ENCODE measurements at regions not wholly inside any gene's neighbourhood (a gene's known extent, or its start where the extent isn't known, plus 50 kb on each side); places are given as distances from the start of the nearest gene placed in this dataset.
"Not testable (repeated sequence)": the region's sequence is repeated elsewhere in the genome, so short reads cannot be mapped to it uniquely, and the experiment has no call there.

DNA sequence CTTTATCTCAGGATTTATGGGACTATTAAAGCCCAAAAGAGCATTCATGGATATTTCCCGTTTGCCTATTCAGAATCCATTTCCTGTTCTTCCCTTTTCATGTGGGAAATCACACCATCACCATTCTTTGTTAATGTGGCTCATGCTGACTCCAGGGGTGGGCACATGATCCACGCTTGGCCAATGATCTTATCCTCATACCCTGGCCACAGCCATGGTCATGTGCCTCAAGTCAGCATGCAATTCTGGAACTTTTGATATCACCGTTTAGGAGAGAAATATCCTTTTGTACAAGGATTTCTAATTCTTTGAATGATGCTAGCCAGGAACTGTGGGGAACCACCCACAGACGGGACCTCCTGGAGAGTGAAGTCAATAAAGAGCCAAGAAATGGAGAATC lies 272.2 kb downstream of the PRELID2 start:
- DNase-seq: no peak

DNA sequence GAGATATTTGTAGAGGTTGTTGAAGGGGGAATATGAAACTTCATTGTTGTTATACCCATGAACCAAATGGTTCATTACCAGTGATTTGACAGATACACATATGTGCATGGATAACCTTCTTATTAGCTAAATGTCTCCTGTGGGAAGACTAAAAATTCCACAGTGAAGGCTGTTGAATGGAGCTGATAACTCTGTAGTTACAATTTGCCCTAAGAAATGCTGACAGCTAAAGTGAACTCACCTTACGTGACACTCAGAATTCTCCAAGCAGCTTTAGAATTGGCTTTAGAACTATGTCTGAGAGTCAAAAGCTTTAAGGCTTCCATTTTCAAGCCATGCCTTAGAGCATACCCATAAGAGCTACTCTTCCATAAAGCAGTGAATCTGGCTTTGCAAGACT lies 276.9 kb downstream of the PRELID2 start:
- no peak for DNase-seq

DNA sequence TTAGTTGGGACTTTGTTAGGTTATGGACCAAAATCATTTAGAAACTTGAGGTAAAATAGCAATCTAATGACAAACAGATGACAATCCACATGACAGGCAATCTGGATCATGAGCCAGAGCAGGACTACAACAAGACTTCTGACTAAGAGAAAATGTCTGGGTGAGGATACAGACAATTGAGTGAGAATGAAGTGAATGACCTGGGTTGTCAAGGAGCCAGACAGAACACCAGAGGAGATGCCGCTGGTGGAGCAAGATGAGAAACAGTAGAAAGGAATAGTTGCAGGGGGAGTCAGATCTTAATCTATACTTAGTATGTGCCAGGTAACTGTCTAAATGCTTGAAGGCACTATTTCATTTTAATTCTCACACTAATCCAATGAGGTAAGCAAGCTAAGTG lies 277.8 kb downstream of the PRELID2 start:
- DNase-seq: no peak

DNA sequence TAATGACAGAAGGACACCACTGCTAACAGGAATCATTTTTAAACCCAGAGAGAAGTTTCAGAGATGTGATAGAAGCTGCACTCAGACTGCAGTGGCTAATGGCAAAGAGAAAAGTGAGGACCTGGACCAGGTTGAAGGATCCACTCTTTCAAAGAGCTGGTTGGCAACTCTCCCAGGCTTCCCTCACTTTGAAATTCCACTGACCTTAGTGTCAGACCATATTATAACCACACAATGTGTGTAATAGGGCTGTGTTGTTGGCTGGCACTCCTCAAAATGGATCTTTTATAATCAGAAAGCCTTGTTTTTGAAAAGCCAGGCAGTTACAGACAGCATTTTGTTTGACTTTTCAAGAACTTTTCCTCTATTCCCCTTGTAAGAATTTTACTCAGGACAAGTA lies 280.7 kb downstream of the PRELID2 start:
- DNase-seq: peak; percentile 62

DNA sequence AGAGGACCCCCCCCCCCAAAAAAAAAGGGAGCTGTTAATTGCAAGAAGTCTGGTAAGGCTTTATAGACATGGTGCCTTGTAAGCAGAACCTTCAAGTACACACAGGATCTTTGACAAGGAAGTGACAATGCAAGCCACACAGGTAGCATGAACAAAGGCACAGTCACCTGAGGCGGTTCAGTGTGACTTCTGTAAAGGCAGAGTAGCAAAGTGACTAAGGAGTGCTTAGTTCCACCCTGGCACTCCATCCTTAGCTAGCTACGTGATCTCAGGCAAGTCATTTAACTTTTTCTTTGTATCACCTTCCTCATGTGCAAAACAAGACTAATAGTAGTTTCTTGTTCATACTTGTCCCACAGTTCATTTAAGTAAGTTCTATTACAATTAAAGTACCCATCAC lies 282.0 kb downstream of the PRELID2 start:
- DNase-seq: no peak

DNA sequence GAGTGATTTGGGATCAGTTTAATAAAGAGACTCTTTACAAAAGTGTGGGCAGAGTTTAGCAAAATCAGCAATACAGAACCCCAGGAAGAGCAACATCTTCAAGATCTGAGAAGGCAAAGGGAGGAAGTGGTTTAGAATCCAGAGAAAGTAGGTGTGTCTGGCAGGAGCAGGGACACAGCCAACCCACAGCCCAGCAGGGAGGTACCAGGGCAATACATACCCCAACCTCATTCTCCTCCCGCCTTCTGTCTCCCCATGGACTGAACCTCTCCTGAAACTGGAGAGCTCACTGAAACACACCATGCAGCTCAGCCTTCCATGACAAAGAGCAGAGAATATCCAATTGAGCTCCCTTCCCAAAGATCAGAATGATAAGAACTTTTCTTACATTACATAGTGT lies 283.4 kb downstream of the PRELID2 start:
- DNase-seq: no peak

DNA sequence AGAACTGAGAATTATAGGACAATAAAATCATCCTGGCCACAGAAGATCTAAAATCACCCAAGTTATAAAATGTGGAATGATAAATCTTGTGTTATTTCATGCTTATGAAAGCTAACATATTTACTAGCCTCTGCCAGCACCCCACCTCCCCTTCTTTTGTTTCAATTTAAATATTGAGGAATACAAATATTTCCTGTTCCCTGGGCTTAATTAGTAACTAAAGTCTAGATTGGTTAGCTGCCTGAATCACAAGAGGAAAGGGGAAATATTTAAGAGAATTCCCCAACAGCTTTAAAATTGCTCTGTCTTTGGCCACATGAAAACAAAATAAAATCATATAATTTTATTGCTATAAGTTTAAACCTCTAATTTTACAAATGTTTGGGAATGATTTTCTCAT lies 287.0 kb downstream of the PRELID2 start:
- DNase-seq: no peak

DNA sequence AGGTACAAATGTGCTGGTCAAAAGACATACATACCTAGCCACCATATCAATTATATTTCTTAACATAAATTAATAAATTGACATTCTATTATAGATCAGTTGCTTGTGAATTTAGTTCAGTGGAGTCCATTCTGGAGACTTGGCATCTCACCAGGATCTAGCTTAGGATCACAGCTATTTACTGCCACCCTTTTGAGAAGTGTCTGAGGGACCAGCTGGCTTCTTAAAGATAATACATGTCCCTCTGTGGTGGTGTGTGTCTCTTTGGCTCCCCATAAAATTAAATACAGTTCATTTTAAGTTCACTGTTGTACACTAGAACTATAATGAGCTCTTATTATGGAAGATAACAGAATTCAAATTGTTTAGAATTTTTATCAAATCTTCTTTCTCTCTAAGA lies 290.7 kb downstream of the PRELID2 start:
- no peak for DNase-seq

DNA sequence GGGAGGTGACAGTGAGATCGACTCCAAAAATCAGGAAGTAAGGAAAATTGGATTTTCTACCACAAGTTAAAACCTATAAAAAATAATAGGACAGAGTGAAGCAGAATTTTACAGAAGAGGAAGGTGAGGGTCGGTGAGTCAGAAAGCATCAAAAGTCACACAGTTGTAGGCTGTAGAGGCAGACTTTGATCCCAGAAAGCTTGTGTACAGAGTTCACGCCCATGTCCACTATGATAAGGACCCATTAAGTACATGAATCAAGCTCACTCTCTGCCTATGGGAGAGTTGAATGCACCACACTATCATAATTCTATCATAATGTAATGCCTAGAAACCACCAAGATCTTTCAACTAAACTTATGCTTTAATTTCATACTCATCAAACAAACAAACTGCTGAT lies 291.2 kb downstream of the PRELID2 start:
- no peak for DNase-seq

DNA sequence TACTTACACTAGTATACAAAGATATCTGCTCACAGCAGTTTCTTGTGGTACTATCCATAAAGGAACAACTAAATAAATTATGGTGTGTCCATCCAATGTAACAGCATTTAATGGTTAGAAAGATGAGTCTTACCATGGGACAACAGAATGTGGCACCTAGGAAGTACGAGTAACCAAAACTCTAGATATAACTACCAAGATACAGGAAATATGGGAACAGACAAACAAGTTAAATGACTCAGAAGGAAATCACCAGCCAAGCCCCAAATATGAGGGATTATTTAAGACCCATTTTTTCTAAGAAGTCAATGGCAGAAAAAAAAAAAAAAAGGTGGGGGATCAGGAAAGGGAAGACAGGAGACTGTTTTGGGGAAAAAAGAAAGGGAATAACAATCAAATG lies 294.8 kb downstream of the PRELID2 start:
- DNase-seq: no peak

DNA sequence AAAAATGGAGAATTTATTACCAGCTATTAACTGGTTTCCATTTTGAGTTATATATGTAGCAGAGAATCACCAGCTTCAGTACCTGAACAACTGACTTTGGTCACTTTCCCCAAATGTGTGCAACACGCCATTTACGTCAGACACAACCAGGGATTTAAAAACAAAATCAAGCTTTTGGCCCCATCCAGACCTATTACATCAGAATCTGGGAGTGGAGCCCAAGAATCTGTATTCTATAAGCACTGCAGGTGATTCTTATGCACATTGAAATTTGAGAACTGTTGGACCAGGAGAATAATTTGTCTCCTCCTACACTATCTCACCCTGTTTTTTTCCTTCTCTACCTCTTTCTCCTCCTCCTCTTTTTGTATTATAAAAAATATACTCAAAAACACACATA lies 295.9 kb downstream of the PRELID2 start:
- no peak for DNase-seq

DNA sequence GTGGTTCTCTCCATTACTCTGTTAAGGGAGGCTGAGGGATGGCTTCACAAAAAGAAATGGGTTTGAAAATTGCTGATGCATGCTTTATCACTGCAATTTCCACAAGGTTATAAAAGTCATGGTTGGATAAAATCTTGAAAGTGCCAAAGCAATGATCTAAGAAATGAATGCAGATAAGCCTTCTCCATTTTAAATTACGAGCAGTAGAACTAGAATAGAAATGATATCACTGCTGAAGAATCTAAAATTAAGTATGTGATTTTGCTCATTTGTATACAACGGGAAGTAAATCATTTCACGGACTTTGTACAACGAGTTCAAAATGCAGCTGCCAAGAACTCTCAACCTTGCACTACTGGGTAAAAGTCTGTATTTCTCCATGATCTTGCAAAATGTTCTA lies 299.0 kb downstream of the PRELID2 start:
- DNase-seq: no peak

DNA sequence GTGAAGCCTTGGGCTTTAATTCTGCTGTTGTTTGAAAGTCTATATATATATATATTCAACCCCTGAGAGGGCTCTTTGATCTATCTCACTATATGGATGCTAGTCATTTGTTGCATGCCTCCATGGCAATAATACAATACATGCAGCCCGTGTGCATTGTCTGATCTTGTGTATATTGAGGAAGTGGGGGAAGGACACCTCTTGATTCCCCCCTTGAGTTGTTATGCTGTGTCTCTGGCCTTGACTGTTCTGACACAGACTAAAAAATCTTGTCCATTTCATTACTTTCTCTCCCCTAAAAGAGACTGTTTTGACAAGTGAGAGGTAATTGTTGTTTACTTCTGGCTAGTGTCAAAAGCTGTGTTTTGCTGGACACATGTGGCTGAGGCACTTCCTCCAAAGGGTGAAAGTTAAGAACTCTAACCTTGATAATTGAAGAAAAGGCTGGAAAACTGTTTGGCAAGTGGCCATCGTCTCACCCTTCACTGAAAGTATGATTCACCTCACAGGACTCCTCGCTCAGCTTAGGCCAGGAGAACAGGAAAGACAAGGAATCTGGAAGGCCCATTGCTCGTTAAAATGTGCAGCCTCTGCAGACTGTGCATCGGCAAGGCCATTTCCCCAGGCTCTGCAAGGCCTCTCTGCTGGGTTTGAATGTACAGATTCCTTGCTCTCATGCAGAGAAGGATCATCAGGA lies 304.0 kb downstream of the PRELID2 start:
- peak; percentile 86 for DNase-seq

DNA sequence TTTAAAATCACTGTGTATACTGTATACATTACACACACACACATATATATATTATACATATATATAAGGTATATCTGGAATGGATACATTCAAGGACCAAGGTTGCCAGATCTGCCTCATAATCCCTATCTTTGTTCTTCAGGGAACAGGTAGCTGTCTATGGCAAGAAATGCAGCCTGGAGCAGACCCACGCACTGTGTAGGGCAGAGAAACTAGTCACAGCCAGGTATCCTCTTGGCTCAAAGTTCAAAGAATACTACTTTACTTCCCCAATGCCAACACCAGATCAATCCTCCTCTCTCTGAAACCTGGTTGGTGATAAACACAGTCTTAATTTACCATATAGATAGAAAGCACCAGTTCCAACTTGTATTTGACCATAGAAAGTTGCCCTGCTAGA lies 313.6 kb downstream of the PRELID2 start:
- DNase-seq: no peak

DNA sequence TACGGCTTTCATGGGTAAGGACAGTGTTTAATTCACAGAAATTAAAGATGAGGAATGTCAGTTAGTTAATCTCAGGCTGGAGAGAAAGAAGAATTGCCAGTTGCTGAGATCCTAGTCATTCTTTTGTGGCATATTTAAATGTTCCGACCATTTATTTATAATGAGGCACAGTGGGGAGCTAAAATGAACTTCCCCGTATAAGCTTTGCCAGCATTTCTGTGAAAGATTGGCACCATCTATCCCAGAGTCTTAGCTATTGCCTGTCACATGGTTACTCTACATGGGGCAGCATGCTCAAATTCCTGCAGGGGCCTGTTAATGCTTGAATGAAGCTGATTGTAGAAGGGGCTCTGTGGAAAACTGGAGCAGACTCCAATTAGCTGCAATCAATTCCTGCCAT lies 314.1 kb downstream of the PRELID2 start:
- DNase-seq: no peak

DNA sequence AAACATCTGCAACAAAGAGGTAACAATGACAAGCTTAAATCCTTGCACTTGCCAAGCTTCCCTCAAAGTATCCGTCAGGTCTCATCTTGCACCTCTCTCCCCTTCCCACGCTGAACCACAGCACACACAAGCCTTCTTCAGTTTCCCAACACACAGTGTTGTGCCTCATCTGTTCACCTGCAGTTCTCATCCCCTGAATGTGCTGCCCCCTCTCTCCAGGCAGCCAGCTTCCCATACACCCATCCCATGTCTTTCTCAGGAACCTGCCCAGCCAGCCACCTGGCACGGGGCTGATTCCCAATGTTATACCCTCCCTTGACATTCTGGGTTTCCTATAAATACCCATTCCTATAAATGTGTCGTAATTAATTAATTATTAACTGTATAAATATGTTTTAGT lies 314.8 kb downstream of the PRELID2 start:
- no peak for DNase-seq

DNA sequence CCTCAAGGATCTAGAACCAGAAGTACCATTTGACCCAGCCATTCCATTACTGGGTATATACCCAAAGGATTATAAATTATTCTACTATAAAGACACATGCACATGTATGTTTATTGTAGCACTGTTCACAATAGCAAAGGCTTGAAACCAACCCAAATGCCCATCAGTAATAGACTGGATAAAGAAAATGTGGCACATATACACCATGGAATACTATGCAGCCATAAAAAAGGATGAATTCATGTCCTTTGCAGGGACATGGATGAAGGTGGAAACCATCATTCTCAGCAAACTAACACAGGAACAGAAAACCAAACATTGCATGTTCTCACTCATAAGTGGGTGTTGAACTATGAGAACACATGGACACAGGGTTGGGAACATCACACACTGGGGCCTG lies 317.6 kb downstream of the PRELID2 start:
- not testable (repeated sequence) for DNase-seq

DNA sequence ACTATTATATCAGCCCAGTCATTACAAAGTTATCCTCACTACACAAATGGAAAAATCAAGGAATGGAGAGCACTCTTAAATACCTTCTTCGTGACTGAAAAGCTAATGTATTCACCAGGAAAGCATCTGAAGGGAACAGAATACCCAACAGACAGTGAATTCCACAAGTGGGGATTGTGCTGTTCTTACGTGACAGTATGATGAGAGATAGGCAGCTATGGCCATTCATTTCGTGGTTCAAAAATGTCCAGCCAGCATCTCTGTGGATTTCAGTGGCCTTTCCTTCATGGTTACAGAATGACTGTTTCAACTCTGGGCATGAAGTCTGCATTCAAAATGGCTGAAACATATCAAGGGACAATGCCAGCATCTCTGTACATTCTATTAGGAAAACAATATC lies 323.8 kb downstream of the PRELID2 start:
- peak; percentile 10 for DNase-seq

DNA sequence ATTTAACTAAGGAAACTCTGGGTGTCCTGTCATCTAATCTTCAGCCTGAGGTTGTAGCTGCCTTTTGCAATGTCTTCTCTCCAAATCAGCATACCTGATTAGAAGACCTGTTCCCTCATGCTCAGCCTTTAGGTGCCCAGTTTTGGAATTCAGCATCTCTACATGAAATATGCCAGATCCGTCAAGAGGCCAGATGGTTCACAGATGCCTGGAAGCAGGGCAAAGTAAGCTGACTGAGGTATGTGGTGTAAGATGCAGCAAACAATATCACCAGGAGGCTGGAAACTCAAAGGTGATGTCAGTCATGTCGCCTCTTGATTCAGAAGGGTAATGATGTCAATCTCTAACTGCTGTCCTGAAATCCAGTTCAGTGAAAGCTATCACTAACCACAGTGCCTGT lies 324.4 kb downstream of the PRELID2 start:
- no peak for DNase-seq

DNA sequence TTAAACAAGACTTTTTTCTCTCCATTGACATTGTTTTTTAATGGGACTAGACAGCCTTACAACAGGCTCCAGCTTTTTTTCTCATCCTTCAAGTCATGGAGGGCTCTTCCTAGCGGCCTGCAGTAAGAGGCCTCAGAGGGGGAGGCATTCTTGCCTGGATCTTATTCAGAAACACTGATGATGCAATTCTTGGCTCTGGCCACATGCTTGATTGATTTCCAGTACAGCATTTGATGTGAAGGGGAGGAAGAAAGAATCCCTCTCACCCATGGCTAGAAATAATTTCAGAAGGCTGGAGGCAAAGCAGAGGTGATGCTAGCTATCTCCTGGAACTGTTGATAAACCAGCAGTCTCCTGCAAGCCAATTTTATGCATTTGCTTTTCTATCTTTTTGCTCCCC lies 324.8 kb downstream of the PRELID2 start:
- DNase-seq: peak; percentile 54

DNA sequence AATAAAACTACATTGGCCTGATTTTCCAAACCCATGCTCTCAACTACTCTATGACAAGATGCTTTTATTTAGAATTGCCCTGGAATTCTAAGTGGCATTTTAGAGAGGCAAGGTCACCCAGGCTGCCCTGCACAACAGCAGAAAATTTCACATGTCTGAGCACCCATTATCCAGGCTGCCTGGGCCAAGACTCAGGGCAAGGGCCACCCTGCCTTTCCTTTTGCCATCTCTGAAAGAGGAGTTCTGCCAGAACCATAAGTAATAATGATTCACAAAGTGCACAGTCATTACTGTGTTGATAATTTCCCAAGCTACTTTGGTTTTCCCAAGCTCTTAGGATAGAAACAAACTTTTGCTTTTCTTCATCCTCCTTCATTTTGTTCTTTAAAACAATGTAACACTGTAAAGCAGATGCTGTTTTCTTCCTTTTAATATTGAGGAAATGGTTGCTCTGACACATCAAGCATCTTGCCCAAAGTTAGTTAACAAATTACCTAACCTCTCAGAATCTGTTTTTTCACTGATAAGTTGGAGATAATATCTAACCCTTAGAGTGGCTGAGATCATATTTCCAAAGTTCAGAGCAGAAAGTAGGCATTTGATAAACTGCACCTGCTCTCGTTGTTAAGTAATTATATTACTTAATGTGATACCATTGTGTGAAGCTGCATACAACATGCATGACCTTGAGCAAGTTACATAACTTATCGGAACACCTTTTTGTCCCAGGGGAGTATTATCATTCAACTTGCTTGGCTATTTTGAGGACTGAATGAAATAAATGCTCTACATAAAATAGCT lies 325.6 kb downstream of the PRELID2 start:
- no peak for DNase-seq

DNA sequence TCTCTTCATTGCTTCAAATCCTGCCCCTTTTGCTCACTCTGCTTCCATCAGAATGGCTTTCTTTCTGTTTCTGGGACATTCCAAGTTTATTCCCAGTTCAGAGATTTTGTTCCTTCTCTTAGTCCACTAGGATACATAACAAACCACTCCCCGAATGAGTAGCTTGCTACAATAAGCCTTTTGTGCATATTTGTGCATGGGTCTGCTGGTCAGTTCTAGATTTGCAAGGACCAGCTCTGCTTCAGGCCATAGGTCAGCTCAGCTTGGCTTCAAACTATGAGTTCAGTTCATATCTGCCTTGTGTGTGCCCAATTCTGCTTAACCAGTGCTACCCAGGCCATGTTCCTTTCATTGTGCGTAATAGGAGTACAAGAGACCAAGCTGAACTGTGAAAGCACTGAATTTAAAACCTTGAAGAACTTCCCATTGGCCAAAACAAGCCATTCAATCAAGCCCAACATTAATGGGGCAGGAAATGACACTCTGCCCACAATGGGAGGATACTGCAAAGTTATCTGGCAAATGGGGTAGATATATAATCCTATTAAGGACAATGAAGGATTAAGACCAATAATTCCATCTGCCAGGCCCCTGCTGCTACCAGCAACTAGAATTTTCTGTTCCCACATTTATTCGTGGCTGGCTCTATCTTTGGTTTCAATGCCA lies 328.8 kb downstream of the PRELID2 start:
- DNase-seq: no peak

DNA sequence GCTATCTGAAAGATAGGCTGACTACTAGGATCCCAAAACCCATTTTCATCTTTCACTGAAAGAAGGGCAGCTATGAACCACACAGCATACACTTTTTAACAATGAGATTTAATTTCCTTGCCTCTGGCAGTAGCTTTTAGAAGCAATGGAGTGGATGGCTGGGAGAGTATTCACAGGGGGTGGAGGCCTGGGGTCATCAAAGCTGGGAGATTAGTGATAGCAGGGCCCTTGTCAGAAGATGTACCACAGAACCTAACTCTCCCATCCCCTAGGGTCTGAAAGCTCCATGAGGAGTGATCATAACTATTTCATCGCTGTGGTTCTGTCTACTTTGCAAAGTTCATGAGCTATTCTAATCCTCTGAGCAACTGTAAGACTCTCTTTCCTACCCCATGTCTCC lies 332.2 kb downstream of the PRELID2 start:
- DNase-seq: no peak

DNA sequence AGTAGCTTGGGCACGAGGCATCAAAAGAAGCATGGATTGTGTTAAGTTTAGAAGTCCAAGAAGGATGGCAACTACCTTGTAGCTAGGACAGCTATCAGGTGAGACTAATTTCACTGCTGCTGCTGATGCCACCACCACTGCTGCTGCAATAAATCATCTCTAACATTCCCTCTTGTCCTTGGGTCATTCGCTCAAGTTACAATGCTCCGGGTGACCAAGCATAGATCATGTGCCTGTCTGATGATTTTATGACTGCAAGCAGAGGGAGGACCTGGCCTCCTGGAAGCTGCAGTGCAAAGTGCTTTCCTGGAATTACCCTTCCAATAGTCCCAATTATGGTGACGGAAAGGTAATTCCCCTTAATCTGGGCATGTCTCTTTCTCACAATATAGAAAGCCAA lies 334.4 kb downstream of the PRELID2 start:
- DNase-seq: no peak

Data from fibroblast of skin of right quadriceps (primary cell).